GM12878 (cell line): ENCODE measurements at regions not wholly inside any gene's neighbourhood (a gene's known extent, or its start where the extent isn't known, plus 50 kb on each side); places are given as distances from the start of the nearest gene placed in this dataset.

Experiments used
- ATAC-seq: fragments of 200-7000 bp; cut with Tn5 transposase; 3 replicates; pipeline ENCODE4 v1.9.1; 2020; ENCODE audit warnings: mild to moderate bottlenecking, moderate library complexity
- BruUV-seq: library from RNA; stranded (reverse); fragments of 400-500 nt; replicated peaks from 2 replicates; lab custom pipeline; 2021; lab: Mats Ljungman, UMichigan
- CTCF ChIA-PET: fragments of 300-600 bp; sonication (Branson Sonifier 250); formaldehyde crosslinking; extraction: SDS; loops from one replicate; lab custom pipeline; 2021; ENCODE audit warnings: inconsistent platforms; lab: Yijun Ruan, JAX
- POLR2A ChIA-PET: fragments of 350-600 bp; formaldehyde crosslinking; extraction: SDS; loops from one replicate; lab custom pipeline; 2021; ENCODE audit warnings: inconsistent platforms; lab: Charles Lee
- RAD21 ChIA-PET: fragments of 300-600 bp; sonication (Branson Sonifier 250); formaldehyde crosslinking; loops from one replicate; lab custom pipeline; 2023; ENCODE audit warnings: antibody characterized with exemption; ENCODE audit not compliant: unreplicated experiment; lab: Charles Lee
- SMC1A ChIA-PET: fragments of 300-600 bp; sonication (Branson Sonifier 250); formaldehyde crosslinking; loops from one replicate; lab custom pipeline; 2023; ENCODE audit not compliant: unreplicated experiment, uncharacterized antibody; lab: Charles Lee
- DNase-seq: peaks from one replicate; pipeline ENCODE4 v3.0.0-alpha.2; 2011; ENCODE audit warnings: low read depth, low spot score
- FAIRE-seq: peaks from 3 replicates; lab custom pipeline; 2011; peaks lifted over from hg19 to GRCh38; lab: Jason Lieb, UNC
- H2AFZ ChIP-seq: 2 replicates; pipeline ENCODE4 v1.6.0; 2011; ENCODE audit warnings: low read depth, low read length, control low read depth; ENCODE audit not compliant: control insufficient read depth
- H3K27ac ChIP-seq: 2 replicates; pipeline ENCODE4 v1.5.1; 2011; ENCODE audit warnings: control low read depth; ENCODE audit not compliant: control insufficient read depth, insufficient read depth
- H3K27me3 ChIP-seq, 2 experiments: replicated peaks in 1 of 2; 2 replicates each; pipeline versions ENCODE4 v1.6.0 to v1.6.1; 2011; ENCODE audit warnings: low read length in 1 of 2; ENCODE audit not compliant: control insufficient read depth in 2 of 2, insufficient read depth in 2 of 2
- H3K36me3 ChIP-seq, 2 experiments: 2 replicates each; pipeline ENCODE4 v1.5.1; 2011; ENCODE audit warnings: low read length in 1 of 2; ENCODE audit not compliant: control insufficient read depth in 2 of 2, insufficient read depth in 2 of 2
- H3K4me1 ChIP-seq: 2 replicates; pipeline ENCODE4 v1.6.1; 2011; ENCODE audit warnings: mild to moderate bottlenecking, low read length, moderate library complexity, mixed read lengths; ENCODE audit not compliant: control insufficient read depth, insufficient read depth
- H3K4me2 ChIP-seq: 2 replicates; pipeline ENCODE4 v1.6.0; 2011; ENCODE audit warnings: control low read depth; ENCODE audit not compliant: control insufficient read depth, insufficient read depth
- H3K4me3 ChIP-seq: fragments of 200-600 bp; sonication (generic); 2 replicates; pipeline ENCODE4 v1.5.1; 2016
- H3K79me2 ChIP-seq: 2 replicates; pipeline ENCODE4 v1.6.0; 2011; ENCODE audit warnings: low read length; ENCODE audit not compliant: control insufficient read depth, insufficient read depth
- H3K9ac ChIP-seq: 2 replicates; pipeline ENCODE4 v1.8.0; 2011; ENCODE audit warnings: low read length, control low read depth, mixed read lengths; ENCODE audit not compliant: control insufficient read depth, insufficient read depth
- H3K9me3 ChIP-seq: replicated peaks from 3 replicates; pipeline ENCODE4 v1.5.1; 2011; ENCODE audit warnings: mild to moderate bottlenecking, low read length; ENCODE audit not compliant: control insufficient read depth, insufficient read depth
- H4K20me1 ChIP-seq: 2 replicates; pipeline ENCODE4 v1.6.0; 2011; ENCODE audit not compliant: control insufficient read depth, insufficient read depth
- BHLHE40 ChIP-seq, 2 experiments: fragments of 450-650 bp in 1 of 2; IDR thresholded peaks; 2 replicates each; pipeline ENCODE4 v1.6.1; 2011 to 2017; ENCODE audit warnings: low read depth in 2 of 2, borderline replicate concordance in 1 of 2, improper control_type of control experiment in 1 of 2, low read length in 1 of 2, mild to moderate bottlenecking in 1 of 2
- BMI1 ChIP-seq: fragments of 450-650 bp; IDR thresholded peaks from 2 replicates; pipeline ENCODE4 v1.6.1; 2016; ENCODE audit warnings: mild to moderate bottlenecking, moderate library complexity, borderline replicate concordance
- E2F4 ChIP-seq: IDR thresholded peaks from 2 replicates; pipeline ENCODE4 v1.6.1; 2012; ENCODE audit warnings: low read depth, low read length, improper control_type of control experiment
- EP300 ChIP-seq, 2 experiments: fragments of 150-350 bp in 1 of 2; IDR thresholded peaks; 2 replicates each; pipeline ENCODE4 v1.6.1; 2011 to 2012; ENCODE audit warnings: low read depth in 2 of 2, low read length in 2 of 2, borderline replicate concordance in 1 of 2, improper control_type of control experiment in 1 of 2, inconsistent platforms in 1 of 2; ENCODE audit not compliant: control insufficient read depth in 1 of 2
- MEF2A ChIP-seq: IDR thresholded peaks from 2 replicates; pipeline ENCODE4 v1.6.1; 2011; ENCODE audit warnings: low read depth, mild to moderate bottlenecking, low read length, moderate library complexity; ENCODE audit not compliant: insufficient read depth
- NBN ChIP-seq: fragments of 450-650 bp; IDR thresholded peaks from 2 replicates; pipeline ENCODE4 v1.6.1; 2016
- NR2C2 ChIP-seq: IDR thresholded peaks from 2 replicates; pipeline ENCODE4 v1.6.1; 2011; ENCODE audit warnings: borderline replicate concordance, low read depth; ENCODE audit not compliant: control insufficient read depth, insufficient read length
- PML ChIP-seq: IDR thresholded peaks from 2 replicates; pipeline ENCODE4 v1.6.1; 2012; ENCODE audit warnings: low read length, inconsistent platforms
- SIN3A ChIP-seq: IDR thresholded peaks from 2 replicates; pipeline ENCODE4 v1.6.1; 2012; ENCODE audit warnings: low read depth, low read length, improper control_type of control experiment
- SRF ChIP-seq, 2 experiments: IDR thresholded peaks; 2 replicates each; pipeline ENCODE4 v1.6.1; 2011; ENCODE audit warnings: low read depth in 2 of 2, low read length in 2 of 2, mild to moderate bottlenecking in 1 of 2, moderate library complexity in 1 of 2
- SUPT20H ChIP-seq: IDR thresholded peaks from 2 replicates; pipeline ENCODE4 v1.6.1; 2011; ENCODE audit warnings: low read depth, mild to moderate bottlenecking, low read length, moderate library complexity, borderline replicate concordance; ENCODE audit not compliant: control insufficient read depth
- TAF1 ChIP-seq: IDR thresholded peaks from 2 replicates; pipeline ENCODE4 v1.6.1; 2011; ENCODE audit warnings: mild to moderate bottlenecking, low read depth, low read length, borderline replicate concordance
- TCF12 ChIP-seq: IDR thresholded peaks from 2 replicates; pipeline ENCODE4 v1.6.1; 2011; ENCODE audit warnings: low read depth, mild to moderate bottlenecking, low read length
- ZNF207 ChIP-seq: fragments of 450-650 bp; IDR thresholded peaks from 2 replicates; pipeline ENCODE4 v1.6.1; 2014; ENCODE audit warnings: antibody characterized with exemption, mild to moderate bottlenecking, borderline replicate concordance
- ZNF384 ChIP-seq: IDR thresholded peaks from 2 replicates; pipeline ENCODE4 v1.6.1; 2012; ENCODE audit warnings: low read depth, mild to moderate bottlenecking, low read length, improper control_type of control experiment, borderline replicate concordance
- WGBS: methylation state at CpG from one replicate; pipeline ENCODE4 v1.1.6; 2016; ENCODE audit warnings: low lambda C conversion rate; ENCODE audit not compliant: insufficient replicate concordance, insufficient coverage; ENCODE audit errors: missing lambda C conversion rate; 5-methylcytosine and 5-hydroxymethylcytosine counted together
- in situ Hi-C: fragments of 300-500 bp; cut with MboI; formaldehyde crosslinking; loops from 9 replicates; pipeline ENCODE4 v1.14.3; 2018; ENCODE audit warnings: mixed read lengths
- intact Hi-C: fragments of 100-400 bp; cut with micrococcal nuclease; formaldehyde crosslinking; loops from one replicate; pipeline ENCODE4 v1.14.2; 2022; ENCODE audit not compliant: unreplicated experiment
- TF ChIP-seq, protein P1 (sequence below): IDR thresholded peaks from 2 replicates; pipeline ENCODE4 v1.6.1; 2011; ENCODE audit warnings: low read depth, low read length, improper control_type of control experiment, borderline replicate concordance
- TF ChIP-seq, protein P2 (sequence below), 3 experiments: IDR thresholded peaks in 2 of 3; conservative IDR thresholded peaks in 1 of 3; 2 replicates each; pipeline ENCODE4 v1.5.1; 2011; ENCODE audit warnings: low read depth in 3 of 3, low read length in 3 of 3, mild to moderate bottlenecking in 3 of 3, control low read depth in 2 of 3, moderate library complexity in 2 of 3, inconsistent platforms in 1 of 3, mixed read lengths in 1 of 3; ENCODE audit not compliant: control insufficient read depth in 2 of 3, insufficient read depth in 1 of 3; ENCODE audit errors: extremely low read depth in 1 of 3

DNA sequence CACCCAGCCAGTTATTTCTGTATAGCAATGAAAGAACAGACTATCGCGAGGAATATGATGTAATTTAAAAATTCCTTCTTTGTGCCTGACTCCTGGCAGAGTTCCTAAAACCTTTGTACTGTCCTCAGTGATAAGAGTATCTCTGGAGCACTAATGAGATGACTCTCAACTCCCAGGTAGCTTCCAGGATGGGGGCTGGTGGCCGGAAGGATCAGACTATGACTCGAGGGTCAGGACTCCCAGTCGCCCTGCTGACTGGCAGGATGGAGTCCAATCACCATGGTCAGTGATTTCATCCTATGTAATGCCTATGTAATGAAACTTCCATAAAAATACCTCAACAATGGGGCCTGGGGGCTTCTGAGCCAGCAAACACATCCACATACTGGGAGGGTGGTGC is 135.1 kb downstream of the SHANK2 start:
- H3K9me3 ChIP-seq: no peaks in the 10 kb centered on the region
- H3K4me1 ChIP-seq: peaks cover 8% of the 10 kb centered on the region
- no peaks in the 10 kb centered on the region for H3K36me3 ChIP-seq
- DNase-seq: no peak
- H3K4me3 ChIP-seq: no peak overlapping the region
- peaks cover 0 to 2% of the 10 kb centered on the region in 2 experiments; a peak in 1 of 4 replicates for H3K27me3 ChIP-seq
- ChIA-PET SMC1A (no interaction called here), CTCF (no interaction called here), POLR2A (no interaction called here), RAD21 (no interaction called here)
- no peaks in the 10 kb centered on the region for H4K20me1 ChIP-seq
- no peak overlapping the region for H3K27ac ChIP-seq
- no peak for FAIRE-seq
- no TSS peak for BruUV-seq
- intact Hi-C loops (no loop called here), in situ Hi-C loops (no loop called here)
- no peak for ATAC-seq
- no peak overlapping the region for H3K4me2 ChIP-seq
- 37% methylated on average over 5 of the region's 5 CpGs for WGBS
- no peaks in the 10 kb centered on the region for H3K79me2 ChIP-seq
- H2AFZ ChIP-seq: no peak overlapping the region
- no peak overlapping the region for H3K9ac ChIP-seq
- no peak for TF ChIP-seq BMI1
- TF ChIP-seq MEF2A: no peak
- TF ChIP-seq BHLHE40 (IDR thresholded peaks at IDR 0.05; ENCODE audit: borderline replicate concordance in 1 of 2, low read depth in 2 of 2, low read length in 1 of 2): no peak
- TF ChIP-seq NBN: no peak
- TF ChIP-seq, protein P1, sequence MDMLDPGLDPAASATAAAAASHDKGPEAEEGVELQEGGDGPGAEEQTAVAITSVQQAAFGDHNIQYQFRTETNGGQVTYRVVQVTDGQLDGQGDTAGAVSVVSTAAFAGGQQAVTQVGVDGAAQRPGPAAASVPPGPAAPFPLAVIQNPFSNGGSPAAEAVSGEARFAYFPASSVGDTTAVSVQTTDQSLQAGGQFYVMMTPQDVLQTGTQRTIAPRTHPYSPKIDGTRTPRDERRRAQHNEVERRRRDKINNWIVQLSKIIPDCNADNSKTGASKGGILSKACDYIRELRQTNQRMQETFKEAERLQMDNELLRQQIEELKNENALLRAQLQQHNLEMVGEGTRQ: no peak
- no peak for TF ChIP-seq TAF1
- TF ChIP-seq, protein P2, sequence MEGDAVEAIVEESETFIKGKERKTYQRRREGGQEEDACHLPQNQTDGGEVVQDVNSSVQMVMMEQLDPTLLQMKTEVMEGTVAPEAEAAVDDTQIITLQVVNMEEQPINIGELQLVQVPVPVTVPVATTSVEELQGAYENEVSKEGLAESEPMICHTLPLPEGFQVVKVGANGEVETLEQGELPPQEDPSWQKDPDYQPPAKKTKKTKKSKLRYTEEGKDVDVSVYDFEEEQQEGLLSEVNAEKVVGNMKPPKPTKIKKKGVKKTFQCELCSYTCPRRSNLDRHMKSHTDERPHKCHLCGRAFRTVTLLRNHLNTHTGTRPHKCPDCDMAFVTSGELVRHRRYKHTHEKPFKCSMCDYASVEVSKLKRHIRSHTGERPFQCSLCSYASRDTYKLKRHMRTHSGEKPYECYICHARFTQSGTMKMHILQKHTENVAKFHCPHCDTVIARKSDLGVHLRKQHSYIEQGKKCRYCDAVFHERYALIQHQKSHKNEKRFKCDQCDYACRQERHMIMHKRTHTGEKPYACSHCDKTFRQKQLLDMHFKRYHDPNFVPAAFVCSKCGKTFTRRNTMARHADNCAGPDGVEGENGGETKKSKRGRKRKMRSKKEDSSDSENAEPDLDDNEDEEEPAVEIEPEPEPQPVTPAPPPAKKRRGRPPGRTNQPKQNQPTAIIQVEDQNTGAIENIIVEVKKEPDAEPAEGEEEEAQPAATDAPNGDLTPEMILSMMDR (IDR thresholded peaks at IDR 0.05 in 2 of 3, conservative IDR thresholded peaks at IDR 0.05 in 1 of 3; ENCODE audit: control insufficient read depth in 2 of 3, extremely low read depth in 1 of 3, insufficient read depth in 1 of 3, low read depth in 3 of 3, low read length in 3 of 3): no peak
- no peak for TF ChIP-seq TCF12
- no peak for TF ChIP-seq E2F4
- no peak for TF ChIP-seq SIN3A
- TF ChIP-seq ZNF207: no peak
- TF ChIP-seq EP300 (IDR thresholded peaks at IDR 0.05; ENCODE audit: borderline replicate concordance in 1 of 2, control insufficient read depth in 1 of 2, low read depth in 2 of 2, low read length in 2 of 2): no peak
- TF ChIP-seq SUPT20H: no peak
- TF ChIP-seq ZNF384: no peak
- TF ChIP-seq SRF (IDR thresholded peaks at IDR 0.05; ENCODE audit: low read depth in 2 of 2, low read length in 2 of 2): no peak
- no peak for TF ChIP-seq NR2C2
- no peak for TF ChIP-seq PML
